Suprapubic skin (tissue), 4 donors: ENCODE measurements at regions not wholly inside any gene's neighbourhood (a gene's known extent, or its start where the extent isn't known, plus 50 kb on each side); places are given as distances from the start of the nearest gene placed in this dataset.

ENCODE experiments used
- POLR2A ChIP-seq, 2 donors: fragments of 450-650 bp; IDR thresholded peaks; one replicate each; pipeline ENCODE4 v1.6.1; 2017; ENCODE audit warnings: antibody characterized with exemption in 2 of 2, mild to moderate bottlenecking in 2 of 2, moderate library complexity in 2 of 2
- POLR2AphosphoS5 ChIP-seq, 3 donors: sonication (generic); formaldehyde crosslinking; IDR thresholded peaks; one replicate each; pipeline ENCODE4 v1.6.1; 2017; ENCODE audit warnings: antibody characterized with exemption in 3 of 3
- TF ChIP-seq, protein P1 (sequence below), 2 donors: fragments of 200-600 bp in 1 of 2; fragments of 450-650 bp in 1 of 2; sonication (generic) in 1 of 2; IDR thresholded peaks; one replicate each; pipeline ENCODE4 v1.5.1; 2016 to 2019; ENCODE audit warnings: antibody characterized with exemption in 2 of 2, mild to moderate bottlenecking in 1 of 2, moderate library complexity in 1 of 2

- TF ChIP-seq, protein P1, sequence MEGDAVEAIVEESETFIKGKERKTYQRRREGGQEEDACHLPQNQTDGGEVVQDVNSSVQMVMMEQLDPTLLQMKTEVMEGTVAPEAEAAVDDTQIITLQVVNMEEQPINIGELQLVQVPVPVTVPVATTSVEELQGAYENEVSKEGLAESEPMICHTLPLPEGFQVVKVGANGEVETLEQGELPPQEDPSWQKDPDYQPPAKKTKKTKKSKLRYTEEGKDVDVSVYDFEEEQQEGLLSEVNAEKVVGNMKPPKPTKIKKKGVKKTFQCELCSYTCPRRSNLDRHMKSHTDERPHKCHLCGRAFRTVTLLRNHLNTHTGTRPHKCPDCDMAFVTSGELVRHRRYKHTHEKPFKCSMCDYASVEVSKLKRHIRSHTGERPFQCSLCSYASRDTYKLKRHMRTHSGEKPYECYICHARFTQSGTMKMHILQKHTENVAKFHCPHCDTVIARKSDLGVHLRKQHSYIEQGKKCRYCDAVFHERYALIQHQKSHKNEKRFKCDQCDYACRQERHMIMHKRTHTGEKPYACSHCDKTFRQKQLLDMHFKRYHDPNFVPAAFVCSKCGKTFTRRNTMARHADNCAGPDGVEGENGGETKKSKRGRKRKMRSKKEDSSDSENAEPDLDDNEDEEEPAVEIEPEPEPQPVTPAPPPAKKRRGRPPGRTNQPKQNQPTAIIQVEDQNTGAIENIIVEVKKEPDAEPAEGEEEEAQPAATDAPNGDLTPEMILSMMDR (IDR thresholded peaks at IDR 0.05): no peak
- TF ChIP-seq POLR2A (IDR thresholded peaks at IDR 0.05) (no peak), POLR2AphosphoS5 (IDR thresholded peaks at IDR 0.05) (no peak)
Observed at GRCh38 chr2:129320288-129320687, 659.2 kb upstream of the RAB6C start.
